GM18858 (cell line): ENCODE measurements at regions not wholly inside any gene's neighbourhood (a gene's known extent, or its start where the extent isn't known, plus 50 kb on each side); places are given as distances from the start of the nearest gene placed in this dataset.

Experiments
- ATAC-seq: cut with Tn5 transposase; IDR thresholded peaks from one replicate; pipeline ENCODE4 v1.9.1; 2021; ENCODE audit not compliant: unreplicated experiment

DNA sequence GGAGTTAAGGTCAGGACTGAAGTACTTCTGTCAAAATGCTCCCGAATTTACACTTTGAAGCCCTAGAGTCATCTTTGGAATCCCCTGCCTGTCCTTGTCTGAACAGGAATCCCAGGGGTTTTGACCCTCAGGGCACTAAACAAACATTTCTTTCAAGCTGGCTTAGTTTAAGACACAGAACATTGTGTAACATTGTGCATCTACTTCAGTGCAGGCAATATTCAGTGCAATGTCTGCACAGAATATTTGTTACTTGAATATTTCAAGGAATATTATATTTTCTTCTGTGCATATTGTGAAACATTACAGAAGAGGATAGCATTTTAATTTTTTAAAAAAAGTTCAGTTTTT, 763.4 kb downstream of the PCDH18 start:
- ATAC-seq = no peak

DNA sequence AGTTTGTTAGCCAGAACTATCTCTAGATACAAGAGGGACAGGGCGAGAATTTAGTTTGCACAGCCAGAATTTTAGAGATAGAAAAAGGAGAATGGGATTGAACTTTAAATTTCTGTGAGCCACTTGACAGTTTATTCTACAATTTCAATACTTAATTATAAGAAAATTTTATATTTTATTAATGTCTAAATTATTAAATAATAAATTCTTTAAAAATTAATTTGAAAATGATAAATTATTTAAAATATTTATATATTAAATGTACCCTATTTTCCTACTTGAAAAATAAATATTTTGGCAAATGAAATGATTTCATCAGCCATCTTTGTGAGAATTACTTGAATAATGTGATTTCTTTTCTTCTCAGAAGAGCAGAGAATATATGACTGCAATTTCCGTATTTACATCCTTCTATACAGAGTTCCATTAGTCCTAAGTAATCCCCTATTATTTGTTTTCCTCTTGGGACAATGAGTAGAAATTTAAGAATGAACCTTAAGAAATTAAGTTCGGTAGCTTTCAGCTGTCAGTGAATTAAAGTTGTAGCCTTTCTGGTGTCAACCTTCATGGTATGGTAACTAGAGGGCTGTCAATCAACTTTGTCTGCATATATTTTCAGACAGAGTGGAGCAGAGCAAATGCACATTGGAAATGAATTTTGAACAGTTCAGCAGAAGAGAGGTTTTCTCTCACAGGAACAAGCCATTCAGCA, 763.9 kb downstream of the PCDH18 start:
- no peak for ATAC-seq

DNA sequence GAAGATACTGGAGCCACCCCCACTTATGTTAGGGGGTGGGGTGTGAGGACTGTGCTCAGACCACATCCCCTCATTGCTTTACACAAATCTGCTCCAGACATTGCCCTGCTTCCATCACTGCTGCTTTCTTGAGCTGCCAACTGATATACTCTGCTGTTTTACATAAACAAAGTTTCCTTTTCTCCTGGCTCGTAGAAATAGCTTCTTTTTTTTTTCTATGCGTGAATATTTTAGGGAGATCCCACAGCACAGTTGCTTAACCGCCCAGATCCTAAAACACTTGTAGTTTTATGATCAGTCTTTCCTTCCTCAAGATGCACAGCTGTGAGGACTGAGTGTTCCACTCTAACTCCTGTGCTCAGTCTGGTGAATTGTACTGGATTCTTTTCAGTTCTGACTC, 768.4 kb downstream of the PCDH18 start:
- no peak for ATAC-seq

DNA sequence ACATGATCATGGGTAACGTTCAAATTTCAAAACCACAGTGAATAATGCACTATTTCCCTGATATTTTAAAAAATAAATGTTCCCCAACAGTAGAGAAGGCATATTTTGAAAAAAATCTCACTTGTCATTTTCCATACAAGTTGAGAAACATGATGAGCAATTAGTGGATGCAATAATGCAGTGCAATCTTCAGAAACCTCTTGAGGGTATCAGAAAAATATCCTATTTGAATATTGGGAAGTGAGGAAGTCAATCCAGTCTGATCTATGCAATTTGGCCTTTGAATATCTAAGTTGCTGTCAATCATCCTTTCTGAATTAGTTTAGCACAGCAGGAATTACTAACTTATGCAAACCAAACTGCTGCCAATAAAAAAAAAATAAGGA, 776.8 kb downstream of the PCDH18 start:
- ATAC-seq = no peak

DNA sequence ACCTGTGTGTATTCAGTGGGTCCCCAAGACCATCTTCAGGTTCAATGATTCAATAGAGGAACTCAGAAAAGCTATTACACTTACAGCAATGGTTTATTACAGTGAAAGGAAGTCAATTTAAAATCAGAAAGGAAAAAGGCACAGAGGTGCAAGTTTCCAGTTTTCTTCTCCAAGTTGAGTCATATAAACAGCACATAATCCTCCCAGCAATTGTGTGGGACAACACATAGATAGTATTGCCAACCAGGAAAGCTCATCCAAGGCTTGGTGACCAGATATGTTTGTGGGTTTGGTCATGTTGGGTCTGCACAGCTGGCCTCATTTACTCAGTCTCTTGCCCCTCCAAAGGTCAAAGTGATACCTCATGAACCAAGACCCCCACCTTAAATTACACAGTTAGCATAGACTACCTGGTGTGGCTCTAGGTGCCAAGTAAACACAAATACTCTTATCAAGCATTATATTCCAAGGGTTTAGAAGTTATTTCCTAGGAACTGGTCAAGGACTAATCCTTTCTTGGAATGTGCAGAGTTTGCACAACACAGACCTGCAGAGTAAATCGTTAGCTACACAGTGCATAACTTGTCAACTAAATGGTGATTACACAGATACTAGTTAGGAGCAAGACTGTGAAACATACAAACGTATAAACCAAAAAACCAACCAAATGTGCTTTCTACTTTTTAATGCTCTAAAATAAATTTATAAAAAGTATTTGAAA, 777.3 kb downstream of the PCDH18 start:
- ATAC-seq = no peak

DNA sequence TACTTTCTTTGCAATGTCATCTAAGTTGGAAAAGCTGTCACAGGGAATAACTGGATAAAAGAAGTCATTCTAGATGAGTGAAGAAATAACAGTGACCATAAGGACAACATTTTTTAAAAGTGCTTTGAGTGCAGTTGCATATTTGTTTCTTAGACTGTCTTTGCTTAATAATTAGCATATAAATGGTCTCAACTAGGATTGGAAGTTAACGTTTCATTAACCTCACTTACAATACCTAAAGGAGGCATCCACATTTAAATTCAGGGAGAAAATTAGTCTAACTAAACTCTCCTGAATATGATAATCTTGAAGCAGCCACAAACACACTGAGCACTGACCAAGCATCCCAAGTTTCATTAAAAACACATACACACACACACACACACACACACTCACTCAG, 780.7 kb downstream of the PCDH18 start:
- no peak for ATAC-seq

DNA sequence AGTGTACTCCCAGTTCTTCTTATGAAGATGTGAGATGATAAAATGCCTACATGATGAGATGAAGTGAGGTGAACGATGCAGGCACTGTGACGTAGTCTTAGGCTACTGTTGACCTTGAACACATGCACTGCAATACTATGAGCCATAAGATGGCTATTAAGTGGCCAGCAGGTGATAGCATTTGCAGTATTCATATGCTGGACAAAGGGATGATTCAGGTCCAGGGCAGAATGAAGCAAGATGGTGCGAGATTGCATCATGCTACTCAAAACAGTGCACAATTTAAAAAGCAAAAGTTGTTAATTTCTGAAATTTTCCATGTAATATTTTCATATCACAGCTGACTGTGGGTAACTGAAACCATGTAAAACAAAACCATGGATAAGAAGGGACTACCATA, 781.4 kb downstream of the PCDH18 start:
- no peak for ATAC-seq

DNA sequence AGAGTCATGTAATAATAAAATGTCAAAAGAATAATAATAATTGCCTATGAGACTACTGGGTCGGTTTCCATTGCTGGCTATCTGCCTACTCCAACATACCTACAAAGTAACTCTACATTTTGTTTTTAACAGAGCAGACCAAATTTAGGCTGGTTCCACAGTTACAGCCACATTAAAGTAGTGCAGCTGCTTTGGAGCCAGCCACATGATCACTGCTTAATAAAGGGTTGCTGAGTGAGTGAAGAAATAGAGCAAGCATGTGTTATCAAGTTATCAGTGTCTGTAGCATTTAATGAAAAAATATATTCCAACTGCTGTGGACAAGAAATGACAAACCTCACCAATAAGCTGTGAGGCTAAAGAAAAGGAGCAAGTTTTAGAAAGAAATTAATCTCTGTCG, 782.3 kb downstream of the PCDH18 start:
- ATAC-seq = no peak

DNA sequence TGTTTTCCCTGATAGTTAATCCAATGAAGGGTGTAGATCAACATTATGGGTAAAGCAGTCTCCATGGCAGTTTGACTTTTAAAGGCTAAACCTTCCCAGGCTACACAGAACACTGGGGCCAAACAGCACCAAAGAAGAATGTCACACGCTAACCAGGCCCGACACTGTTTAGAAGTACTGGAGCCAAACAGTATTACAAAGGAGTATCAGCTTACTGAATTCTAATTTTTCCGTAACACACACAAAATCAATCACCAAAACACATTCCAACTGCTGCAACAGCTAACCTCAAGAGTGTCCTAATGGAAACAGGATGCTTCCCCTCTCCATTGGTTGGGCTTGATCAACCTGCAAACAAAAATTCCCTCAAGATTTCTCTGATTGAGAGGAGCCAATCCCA, 783.5 kb downstream of the PCDH18 start:
- ATAC-seq = no peak

DNA sequence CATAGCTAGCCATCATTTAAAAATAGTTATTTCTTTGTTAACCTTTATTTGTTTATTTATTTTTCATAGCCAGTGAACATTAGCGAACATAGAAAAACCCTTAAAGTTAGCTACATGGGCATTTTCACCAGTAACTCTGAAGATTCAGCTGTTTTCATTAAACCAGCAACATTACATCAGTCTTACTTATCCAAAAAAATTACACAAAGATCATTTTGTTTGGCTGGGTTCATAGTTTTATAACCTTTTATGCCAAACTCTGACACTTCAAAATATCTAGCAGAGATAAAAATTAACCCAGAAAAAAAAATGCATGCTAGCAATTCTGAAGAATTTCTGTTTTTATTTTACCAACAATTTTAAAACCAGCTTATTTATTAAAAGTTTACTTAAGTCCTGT, 784.1 kb downstream of the PCDH18 start:
- no peak for ATAC-seq

DNA sequence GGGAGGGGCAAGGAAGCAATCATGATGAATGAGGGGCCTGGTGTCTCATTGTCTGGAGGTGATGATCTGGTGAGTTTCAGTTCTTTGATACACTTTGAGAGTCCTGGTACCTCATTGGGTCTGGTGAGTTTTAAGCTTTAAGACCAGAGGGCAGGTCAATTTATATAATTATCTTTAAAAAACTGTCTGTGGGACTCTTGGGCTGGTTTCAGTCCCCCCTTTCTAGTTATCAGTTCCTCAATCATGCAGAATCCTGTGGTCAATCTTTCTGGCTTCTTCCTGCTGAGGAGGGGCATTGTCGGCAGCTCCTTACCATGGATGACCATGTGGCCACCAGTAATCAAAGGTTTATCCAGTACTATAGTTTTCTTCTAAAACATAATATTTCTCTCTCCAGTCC, 789.1 kb downstream of the PCDH18 start:
- ATAC-seq = no peak

DNA sequence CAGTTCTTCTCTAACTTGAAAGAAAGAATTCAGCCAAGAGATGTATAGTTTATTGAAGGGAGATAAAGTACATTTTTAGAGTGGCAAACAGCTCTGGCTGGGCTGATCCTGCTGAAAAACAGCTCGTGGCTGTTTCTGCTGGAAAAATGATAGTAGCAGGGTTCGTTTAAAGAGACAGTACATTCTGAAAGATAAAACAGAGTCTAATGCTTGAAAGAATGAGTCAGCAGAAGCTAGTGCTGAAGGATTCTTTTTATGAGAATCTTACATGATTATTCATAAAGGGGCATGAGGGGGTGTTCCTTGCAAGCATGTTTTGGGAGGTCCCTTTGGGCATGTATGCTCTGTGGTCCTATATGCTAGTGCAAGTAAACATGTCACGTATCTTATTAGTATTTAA, 790.0 kb downstream of the PCDH18 start:
- ATAC-seq = no peak

DNA sequence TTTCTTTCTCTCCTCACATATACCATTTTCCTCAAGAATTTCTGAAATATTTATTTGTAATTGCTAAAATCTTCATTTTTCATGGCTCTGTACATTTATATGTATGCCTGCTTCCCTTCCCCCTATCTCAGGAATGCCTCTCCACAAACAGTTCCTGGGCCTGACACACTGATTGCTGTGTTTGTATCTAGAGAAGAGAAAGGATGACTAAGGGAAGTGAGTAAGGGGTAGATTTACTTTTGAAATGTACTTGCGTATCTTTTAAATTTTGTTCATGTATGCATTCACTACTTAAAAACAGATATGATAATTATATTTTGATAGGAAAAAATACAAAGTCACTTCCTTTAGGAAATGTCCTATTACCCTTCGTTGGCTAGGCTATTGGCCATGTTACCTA, 790.8 kb downstream of the PCDH18 start:
- ATAC-seq = no peak

DNA sequence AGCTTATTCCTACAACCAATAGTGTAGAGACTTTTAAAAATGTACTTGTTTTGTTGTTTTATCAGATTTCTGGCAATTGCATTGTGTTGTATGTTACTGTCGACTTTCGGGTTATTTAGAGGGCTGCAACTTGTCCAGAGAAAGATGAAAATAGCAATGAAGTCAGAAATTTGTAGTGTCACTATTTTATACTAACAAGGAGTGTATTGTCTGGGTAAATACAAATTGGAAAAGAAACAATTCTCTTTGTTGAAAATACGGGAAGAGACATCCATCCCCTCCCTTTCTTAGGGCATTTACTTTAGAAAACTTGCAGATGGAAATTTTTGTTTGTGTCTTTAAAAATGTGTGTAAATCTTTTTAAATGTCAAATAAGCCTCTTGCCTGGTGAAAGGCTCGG, 792.0 kb downstream of the PCDH18 start:
- ATAC-seq = no peak

DNA sequence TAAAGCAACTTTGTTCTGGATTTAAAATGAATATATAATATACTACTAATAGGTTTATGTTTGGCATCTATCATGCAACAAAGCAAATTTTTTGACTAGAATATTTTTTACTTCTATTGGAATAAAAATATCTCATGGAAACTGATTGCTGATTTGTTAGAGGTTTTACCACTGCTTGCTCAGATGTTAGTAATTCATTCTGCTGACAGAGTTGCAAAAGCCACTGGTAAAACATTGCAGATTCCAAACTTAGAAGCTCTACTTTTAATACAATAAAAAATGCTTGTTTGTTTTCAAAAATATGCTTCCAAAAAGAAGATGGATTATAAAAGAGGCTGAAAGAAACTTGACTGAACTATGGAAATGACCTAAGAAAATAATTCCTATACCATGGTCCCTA, 795.2 kb downstream of the PCDH18 start:
- no peak for ATAC-seq

DNA sequence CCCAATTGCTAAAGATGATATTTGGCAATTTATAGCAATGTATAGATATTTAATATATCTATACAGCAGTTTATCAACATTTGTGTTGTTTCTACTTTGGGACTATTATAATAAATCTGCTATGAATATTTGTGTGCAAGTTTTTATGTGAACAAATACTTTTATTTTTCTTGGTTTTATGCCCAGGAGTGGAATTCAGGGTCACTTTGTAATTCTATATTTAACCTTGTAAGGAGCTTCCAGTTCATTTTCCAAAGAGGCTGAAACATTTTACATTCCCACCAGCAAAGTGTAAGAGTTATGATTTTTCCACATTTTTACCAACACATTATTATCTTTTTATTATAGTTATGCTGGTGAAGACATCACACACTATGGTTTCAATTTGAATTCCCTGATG, 801.3 kb downstream of the PCDH18 start:
- ATAC-seq = no peak

DNA sequence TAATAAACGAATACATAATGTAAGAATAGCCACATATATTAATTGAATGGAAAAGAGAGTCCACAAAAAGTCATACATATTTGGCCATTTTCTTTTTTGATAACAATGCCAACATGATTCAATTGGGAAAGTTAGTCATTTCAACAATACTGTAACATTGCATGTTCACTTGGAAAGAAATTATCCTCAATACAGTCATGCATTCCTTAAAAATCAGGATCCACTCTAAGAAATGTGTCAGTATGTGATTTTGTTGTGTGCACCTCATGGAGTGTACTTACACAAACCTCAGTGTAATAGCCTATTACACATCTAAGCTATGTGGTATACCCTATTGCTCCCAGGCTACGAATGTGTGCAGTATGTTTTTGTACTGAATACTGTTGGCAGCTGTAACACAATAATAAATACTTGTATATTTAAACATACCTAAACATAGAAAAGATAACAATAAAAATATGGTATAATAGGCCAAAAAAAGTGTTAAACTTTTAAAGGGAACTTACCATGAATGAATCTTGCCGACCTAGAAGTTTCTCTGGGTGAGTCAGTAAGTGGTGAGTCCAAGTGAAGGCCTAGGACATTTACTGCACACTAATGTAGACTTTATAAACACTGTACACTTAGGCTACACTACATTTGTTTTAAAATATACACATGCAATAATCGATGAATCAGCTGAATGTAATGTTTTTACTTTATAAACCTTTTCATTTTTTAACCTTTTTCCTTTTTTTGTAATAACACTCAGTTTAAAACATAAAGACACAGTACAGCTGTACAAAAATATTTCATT, 806.8 kb downstream of the PCDH18 start:
- ATAC-seq = no peak

DNA sequence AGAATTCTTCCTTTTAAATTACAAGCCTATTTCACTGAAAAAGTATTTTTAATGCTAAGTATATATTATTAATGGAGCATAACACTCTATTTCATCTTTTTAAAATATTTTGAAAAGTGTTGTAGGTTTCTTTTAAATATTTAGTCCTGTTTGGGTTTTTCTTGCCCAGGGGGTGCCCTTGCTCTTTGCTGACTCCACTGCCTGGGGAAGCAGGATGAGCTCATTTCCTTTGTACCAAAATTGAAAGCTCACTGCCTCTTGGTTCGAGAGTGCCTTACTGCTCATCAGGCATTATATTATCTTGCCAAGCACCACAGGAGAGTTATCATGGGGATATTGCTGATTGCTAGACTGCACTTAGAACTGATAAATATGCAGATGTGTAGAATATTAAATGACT, 819.2 kb downstream of the PCDH18 start:
- no peak for ATAC-seq

DNA sequence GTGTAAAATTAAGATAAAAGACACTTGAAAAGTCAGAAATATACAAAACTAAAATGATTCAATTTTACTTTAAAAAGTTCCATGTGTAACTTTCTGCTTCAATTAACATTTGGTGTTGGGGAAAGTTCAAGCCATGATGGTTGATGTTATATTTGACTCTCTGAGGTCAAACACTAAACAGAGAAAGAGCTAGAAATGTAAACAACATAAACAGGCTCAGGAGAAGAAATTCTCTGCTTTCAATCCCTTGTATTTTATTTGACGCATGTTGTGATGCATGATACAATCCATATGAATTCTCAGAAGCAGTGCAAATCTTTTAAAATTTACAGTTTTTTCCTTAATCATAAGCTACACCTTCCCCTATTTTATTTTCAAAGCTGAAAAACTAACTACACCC, 822.4 kb downstream of the PCDH18 start:
- ATAC-seq = no peak

DNA sequence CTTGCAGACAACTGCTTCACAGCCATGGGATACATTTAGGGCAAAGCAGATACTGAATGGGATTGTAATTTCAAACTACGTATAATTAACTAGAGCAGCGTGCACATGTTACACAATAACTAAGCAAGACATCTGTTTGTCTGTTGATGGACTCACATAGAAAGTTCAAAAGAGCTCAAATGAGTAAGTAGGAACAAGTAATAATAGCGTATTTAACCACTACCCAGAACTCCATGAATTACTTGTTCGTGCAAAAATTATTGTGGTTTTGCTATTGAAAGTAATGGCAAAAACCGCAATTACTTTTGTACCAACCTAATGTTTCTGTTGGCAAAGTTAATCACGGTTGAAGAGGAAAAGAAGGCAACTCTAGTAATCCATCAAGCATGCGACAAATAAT, 825.4 kb downstream of the PCDH18 start:
- no peak for ATAC-seq

DNA sequence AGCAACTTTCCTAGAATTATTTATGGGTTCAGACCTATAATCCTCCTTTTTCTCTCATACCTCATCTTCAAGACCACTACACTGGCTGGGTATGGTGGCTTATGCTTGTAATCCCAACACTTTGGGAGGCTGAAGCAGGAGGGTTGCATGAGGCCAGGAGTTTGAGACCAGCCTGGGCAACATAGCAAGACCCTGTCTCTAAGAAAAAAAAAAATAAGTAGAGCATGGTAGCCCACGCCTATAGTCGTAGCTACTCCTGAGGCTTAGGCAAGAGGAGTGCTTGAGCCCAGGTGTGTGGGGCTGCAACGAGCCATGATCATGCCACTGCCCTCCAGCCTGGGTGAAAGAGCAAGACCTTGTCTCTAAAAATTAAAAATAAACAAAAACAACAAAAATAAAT, 832.4 kb downstream of the PCDH18 start:
- ATAC-seq = no peak

DNA sequence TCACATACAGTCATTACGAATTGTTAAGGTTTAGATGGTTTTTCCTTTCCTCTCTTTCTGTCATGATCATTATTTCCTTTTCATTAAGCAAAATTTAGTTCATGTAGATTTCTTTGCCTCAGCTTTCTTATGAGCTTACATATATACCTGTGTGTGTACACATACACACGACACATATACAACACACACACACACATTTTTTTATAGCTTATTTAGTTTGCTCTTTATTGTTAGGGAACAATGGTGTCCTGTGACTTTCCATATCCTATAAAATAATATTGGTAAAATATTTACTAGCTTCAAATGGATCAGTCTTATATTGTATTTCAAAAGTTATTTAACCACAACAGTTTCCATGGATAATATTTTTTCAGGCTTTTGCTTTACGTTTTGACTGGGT, 840.7 kb downstream of the PCDH18 start:
- ATAC-seq = no peak
